ENCODE measurements at regions not wholly inside any gene's neighbourhood (a gene's known extent, or its start where the extent isn't known, plus 50 kb on each side); places are given as distances from the start of the nearest gene placed in this dataset.

DNA sequence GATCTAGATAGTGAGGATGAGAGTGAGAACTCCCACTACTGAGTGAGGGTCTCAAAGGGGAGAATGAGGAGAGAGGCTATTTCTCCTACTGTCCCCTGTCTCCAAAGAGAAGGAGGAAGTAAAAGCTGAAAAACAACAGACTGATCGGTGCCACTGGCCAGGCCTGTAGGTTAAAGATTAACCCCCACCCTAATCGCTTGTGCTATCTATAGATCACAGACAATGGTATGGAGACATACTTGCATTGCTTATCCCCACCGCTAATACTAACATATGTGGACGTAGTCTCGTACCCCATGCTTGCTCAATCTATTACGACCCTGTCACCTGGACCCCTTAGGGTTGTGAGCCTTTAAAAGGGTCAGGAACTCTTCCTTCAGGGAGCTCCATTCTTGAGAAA, 777.9 kb upstream of the TMEM132C start:
- Histone ChIP-seq H3K4me2 (ENCODE audit: insufficient read depth, low read length) (no peak overlapping the region), H4K20me1 (replicated peaks; ENCODE audit: control insufficient read depth, extremely low read depth, insufficient read depth, low read length) (no peaks in the 10 kb centered on the region), H3K9me1 (replicated peaks; ENCODE audit: control insufficient read depth, extremely low read depth, insufficient read depth, low read length) (no peaks in the 10 kb centered on the region), H3K4me1 (ENCODE audit: control insufficient read depth, extremely low read depth, insufficient read depth, low read length) (no peaks in the 10 kb centered on the region), H3K9me3 (replicated peaks; ENCODE audit: control insufficient read depth, insufficient read depth, low read length) (no peaks in the 10 kb centered on the region), H3K9ac (replicated peaks; ENCODE audit: extremely low read depth, insufficient read depth, low read length) (no peak overlapping the region), H3K27ac (ENCODE audit: insufficient read depth, low read depth, low read length) (no peak overlapping the region), H3K79me2 (ENCODE audit: control insufficient read depth, insufficient read depth, low read length) (no peaks in the 10 kb centered on the region), H3K4me3 (replicated peaks in 1 of 3; ENCODE audit: insufficient read depth in 1 of 3, low read depth in 1 of 3, low read length in 3 of 3) (no peak overlapping the region), H2AFZ (ENCODE audit: low read depth, low read length) (no peak overlapping the region), H3K36me3 (ENCODE audit: control insufficient read depth in 2 of 2, extremely low read depth in 1 of 2, insufficient read depth in 2 of 2, low read length in 2 of 2) (no peaks in the 10 kb centered on the region), H3K27me3 (ENCODE audit: control insufficient read depth in 2 of 2, insufficient read depth in 2 of 2, low read length in 2 of 2) (no peaks in the 10 kb centered on the region)
- dilution Hi-C loops (cut with MboI; ENCODE audit: extremely low pct_ligation_motif_present, low sequenced_read_pairs) (no loop called here), intact Hi-C loops (cut with micrococcal nuclease) (no loop called here)
- ChIA-PET CTCF (no interaction called here), POLR2A (no interaction called here)
- TF ChIP-seq JUN (IDR thresholded peaks at IDR 0.05; ENCODE audit: borderline replicate concordance, insufficient read depth, insufficient read length, low read depth) = no peak
- TF ChIP-seq, protein P1, sequence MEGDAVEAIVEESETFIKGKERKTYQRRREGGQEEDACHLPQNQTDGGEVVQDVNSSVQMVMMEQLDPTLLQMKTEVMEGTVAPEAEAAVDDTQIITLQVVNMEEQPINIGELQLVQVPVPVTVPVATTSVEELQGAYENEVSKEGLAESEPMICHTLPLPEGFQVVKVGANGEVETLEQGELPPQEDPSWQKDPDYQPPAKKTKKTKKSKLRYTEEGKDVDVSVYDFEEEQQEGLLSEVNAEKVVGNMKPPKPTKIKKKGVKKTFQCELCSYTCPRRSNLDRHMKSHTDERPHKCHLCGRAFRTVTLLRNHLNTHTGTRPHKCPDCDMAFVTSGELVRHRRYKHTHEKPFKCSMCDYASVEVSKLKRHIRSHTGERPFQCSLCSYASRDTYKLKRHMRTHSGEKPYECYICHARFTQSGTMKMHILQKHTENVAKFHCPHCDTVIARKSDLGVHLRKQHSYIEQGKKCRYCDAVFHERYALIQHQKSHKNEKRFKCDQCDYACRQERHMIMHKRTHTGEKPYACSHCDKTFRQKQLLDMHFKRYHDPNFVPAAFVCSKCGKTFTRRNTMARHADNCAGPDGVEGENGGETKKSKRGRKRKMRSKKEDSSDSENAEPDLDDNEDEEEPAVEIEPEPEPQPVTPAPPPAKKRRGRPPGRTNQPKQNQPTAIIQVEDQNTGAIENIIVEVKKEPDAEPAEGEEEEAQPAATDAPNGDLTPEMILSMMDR (IDR thresholded peaks at IDR 0.05; ENCODE audit: extremely low read depth in 1 of 2, insufficient read depth in 1 of 2, low read depth in 1 of 2, low read length in 2 of 2) = no peak
- no peak for TF ChIP-seq MYC (IDR thresholded peaks at IDR 0.05; ENCODE audit: low read depth, low read length)
- TF ChIP-seq GATA2 (IDR thresholded peaks at IDR 0.05; ENCODE audit: insufficient read depth, insufficient read length, low read depth, low read length) = no peak
- TF ChIP-seq POLR2A (IDR thresholded peaks at IDR 0.05; ENCODE audit: low read depth, low read length) = no peak
- TF ChIP-seq, protein P2, sequence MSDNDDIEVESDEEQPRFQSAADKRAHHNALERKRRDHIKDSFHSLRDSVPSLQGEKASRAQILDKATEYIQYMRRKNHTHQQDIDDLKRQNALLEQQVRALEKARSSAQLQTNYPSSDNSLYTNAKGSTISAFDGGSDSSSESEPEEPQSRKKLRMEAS (IDR thresholded peaks at IDR 0.05; ENCODE audit: insufficient read depth, insufficient read length) = no peak
- TF ChIP-seq FOS (IDR thresholded peaks at IDR 0.05; ENCODE audit: borderline replicate concordance, insufficient read depth, low read length) = no peak
- TF ChIP-seq EZH2 (IDR thresholded peaks at IDR 0.05; ENCODE audit: borderline replicate concordance, low read depth, low read length, severe bottlenecking) = no peak
- no peak for TF ChIP-seq POLR2AphosphoS5 (IDR thresholded peaks at IDR 0.05; ENCODE audit: insufficient read depth, low read depth, low read length)
- DNase-seq (ENCODE audit: low read depth, low spot score) (no peak), FAIRE-seq (no peak)
- no TSS peak for BruUV-seq (replicated peaks)

Measured in endothelial cell of umbilical vein (primary cell).